Tibial nerve (tissue), 4 donors: ENCODE measurements at regions not wholly inside any gene's neighbourhood (a gene's known extent, or its start where the extent isn't known, plus 50 kb on each side); places are given as distances from the start of the nearest gene placed in this dataset.

Experiments
- EP300 ChIP-seq, 2 donors: sonication (generic); formaldehyde crosslinking; IDR thresholded peaks; one replicate each; pipeline ENCODE4 v1.6.1; 2017; ENCODE audit warnings: antibody characterized with exemption in 2 of 2, mild to moderate bottlenecking in 1 of 2
- POLR2A ChIP-seq, 2 donors: fragments of 450-650 bp; IDR thresholded peaks; one replicate each; pipeline ENCODE4 v1.6.1; 2017; ENCODE audit warnings: antibody characterized with exemption in 2 of 2, mild to moderate bottlenecking in 2 of 2, moderate library complexity in 2 of 2
- TF ChIP-seq, protein P1 (sequence below), 5 experiments: fragments of 200-600 bp in 3 of 5; fragments of 450-650 bp in 2 of 5; sonication (generic) in 3 of 5; IDR thresholded peaks; one replicate each; pipeline ENCODE4 v1.5.1; 2016 to 2019; ENCODE audit warnings: antibody characterized with exemption in 5 of 5, mild to moderate bottlenecking in 3 of 5, moderate library complexity in 2 of 5

- TF ChIP-seq POLR2A (IDR thresholded peaks at IDR 0.05) (no peak), EP300 (IDR thresholded peaks at IDR 0.05) (no peak)
- TF ChIP-seq, protein P1, sequence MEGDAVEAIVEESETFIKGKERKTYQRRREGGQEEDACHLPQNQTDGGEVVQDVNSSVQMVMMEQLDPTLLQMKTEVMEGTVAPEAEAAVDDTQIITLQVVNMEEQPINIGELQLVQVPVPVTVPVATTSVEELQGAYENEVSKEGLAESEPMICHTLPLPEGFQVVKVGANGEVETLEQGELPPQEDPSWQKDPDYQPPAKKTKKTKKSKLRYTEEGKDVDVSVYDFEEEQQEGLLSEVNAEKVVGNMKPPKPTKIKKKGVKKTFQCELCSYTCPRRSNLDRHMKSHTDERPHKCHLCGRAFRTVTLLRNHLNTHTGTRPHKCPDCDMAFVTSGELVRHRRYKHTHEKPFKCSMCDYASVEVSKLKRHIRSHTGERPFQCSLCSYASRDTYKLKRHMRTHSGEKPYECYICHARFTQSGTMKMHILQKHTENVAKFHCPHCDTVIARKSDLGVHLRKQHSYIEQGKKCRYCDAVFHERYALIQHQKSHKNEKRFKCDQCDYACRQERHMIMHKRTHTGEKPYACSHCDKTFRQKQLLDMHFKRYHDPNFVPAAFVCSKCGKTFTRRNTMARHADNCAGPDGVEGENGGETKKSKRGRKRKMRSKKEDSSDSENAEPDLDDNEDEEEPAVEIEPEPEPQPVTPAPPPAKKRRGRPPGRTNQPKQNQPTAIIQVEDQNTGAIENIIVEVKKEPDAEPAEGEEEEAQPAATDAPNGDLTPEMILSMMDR (IDR thresholded peaks at IDR 0.05) = no peak
Measured at GRCh38 chr10:2957785-2958184, 109.6 kb upstream of the PFKP start.
